ELF-1 (cell line): ENCODE measurements at regions not wholly inside any gene's neighbourhood (a gene's known extent, or its start where the extent isn't known, plus 50 kb on each side); places are given as distances from the start of the nearest gene placed in this dataset.
"Not testable (repeated sequence)": the region's sequence is repeated elsewhere in the genome, so short reads cannot be mapped to it uniquely, and the experiment has no call there.

Source experiments
- DNase-seq: peaks from one replicate; pipeline ENCODE4 v3.0.0-alpha.2; 2016; ENCODE audit warnings: low read depth, low spot score

DNA sequence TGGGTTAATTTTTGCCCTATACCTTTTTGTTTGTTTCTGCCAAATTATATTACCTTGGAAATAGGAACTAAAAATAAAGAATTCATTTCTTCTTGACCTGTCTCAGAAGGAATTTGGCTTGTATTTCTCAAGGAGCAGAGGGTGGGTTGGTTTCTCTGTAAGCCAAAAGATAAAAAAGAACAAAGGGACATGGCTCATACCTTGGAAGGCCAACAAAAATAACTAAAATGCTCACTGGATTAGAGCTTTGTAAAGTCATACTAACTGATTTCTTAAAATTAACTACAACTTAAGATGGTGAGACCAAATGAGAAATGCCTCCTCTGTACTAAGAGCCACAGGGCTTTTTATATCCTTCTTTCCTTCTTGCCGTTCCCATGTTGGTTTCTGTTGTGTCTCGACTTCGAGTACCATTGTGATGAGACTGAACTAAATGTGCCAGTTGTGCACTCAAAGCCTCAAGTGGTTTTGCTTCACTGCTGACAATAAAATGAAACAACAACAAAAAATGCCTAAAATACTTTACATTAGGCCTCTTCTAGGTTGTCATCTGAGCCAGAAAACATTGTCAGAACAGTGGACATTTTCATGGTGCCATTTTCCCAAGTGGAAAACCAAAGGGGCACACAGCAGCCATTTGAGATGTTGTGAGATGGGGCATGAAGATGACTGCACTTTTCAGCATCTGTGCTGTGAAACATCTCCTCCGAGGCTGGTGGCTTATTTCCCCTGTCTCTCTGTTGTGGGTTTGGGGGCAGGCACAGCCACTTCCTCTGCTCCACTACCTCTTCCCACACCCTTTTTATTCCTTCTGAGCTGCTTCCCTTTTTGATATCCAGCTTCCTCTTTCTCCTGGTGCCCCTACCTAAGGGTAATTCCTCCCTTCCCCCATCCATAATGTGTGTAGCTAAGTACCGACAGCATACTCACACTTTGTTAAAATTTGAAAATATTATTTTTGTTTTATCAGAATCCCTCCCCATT is 51.8 kb upstream of the AGR3 start:
- DNase-seq: no peak

DNA sequence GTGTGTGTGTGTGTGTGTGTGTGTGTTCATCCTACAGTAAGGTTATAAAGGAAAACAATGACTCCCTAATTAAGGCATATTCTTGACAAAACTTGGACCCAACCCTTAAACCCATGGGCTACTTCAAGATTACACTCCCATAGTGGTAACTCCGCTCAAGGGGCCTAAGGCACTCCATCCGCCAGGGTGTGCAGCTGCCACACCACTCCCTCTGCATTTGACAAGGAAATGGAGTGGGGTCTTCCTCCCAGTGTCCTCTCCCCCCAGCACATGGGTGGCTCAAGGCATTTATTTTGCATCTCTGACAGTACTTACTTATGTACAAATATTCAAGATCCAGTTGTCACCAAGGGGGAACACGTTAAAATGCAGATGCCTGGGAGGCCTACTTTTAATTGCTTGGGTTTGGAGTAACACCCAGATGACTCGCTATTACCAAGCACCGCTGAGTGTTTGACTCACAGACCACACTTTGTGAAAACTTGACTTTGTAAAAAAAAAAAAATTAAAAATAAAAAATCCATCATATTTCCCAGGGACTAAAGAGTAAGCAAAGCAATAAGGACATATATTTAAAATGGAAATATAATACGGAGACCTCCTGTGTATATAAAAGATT is 53.0 kb upstream of the AGR3 start:
- no peak for DNase-seq

DNA sequence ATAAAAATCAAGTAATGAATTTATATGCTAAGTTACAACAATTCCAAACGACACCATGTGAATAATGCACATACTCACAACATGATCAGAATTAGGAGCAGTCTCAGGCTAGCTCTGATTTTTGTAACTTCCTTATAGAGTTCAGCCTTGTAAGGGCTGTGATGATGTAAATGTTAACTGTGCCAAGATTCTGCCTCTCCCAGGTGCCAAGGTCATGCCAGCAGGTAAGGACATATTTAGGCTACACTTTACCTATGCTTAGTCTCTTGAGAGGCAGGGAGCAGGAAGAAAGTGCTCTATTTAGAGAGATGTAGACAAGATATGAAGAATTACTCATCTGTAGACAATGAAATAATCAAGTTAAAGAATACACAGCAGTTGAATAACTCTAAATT is 53.6 kb upstream of the AGR3 start:
- DNase-seq: no peak

DNA sequence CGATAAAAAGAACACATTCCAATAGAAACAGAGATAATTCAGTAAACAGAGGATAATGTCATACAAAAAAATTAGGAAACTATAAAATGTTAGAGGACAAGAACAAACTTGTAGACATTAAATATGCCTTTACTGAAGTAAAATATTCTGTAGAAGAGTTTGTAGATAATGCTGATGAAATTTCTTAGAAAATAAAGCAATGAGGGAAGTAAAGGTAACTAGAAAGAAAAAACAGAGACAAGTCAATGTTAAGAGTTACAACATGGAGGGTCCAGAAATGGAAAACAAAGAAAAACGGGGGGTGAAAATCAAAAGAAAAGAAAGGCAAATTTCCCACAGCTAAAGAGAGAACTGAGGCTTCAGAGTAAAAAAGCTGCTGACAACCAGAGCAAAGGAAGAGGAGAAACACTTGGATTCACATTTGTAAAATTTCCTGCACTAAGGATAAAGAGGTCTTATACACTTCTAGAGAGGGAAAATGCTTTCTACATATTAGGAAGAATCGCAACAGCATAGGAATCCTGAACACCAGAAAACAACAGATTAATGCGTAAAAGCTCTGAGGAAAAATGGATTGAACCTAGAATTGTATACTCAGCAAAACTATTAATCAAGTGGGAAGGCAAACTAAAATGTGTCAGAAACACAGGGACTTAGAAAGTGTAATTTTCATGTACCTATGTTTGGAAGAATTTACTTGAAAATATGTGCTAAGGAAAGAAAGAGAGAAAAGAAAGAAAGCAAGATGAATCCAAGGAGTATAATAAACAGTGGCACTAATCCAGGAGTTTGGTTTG is 55.0 kb upstream of the AGR3 start:
- DNase-seq: no peak

DNA sequence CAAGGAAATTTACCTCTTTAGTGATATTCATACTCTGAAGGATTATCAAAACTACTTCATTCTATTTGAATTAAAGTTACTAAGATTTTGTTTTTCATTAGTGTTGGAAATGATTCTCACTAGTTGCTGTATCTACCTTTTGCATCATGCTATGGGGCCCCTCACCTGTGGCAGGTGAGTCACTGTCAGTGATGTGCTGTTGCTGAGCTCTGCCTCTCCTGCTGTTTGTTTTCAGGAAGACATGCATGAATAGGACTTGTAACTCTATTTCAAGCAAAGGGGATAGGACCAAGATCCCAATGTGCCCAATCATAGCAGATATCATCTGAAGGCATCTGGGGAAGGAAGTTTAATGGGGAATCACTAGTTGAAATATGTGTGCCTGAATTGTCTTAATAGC is 57.4 kb upstream of the AGR3 start:
- no peak for DNase-seq

DNA sequence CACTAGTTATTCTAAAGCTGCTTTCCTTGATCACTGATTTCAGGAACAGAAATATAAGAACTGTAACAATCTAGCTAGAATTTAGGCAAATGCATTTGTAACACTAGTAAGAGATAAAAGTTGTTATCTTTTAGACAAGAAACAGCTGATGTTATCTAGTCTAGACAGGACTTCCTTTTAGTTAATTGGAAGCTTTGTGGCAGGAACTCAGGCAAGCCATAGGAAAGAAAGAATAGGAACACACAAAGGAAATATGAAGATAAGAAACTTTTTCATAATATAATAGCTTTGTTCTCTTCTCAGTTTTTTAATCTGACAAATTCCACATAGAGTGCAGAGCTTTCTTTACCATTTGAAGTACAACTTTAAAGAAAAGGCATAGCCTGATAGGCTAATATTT is 59.0 kb upstream of the AGR3 start:
- no peak for DNase-seq

DNA sequence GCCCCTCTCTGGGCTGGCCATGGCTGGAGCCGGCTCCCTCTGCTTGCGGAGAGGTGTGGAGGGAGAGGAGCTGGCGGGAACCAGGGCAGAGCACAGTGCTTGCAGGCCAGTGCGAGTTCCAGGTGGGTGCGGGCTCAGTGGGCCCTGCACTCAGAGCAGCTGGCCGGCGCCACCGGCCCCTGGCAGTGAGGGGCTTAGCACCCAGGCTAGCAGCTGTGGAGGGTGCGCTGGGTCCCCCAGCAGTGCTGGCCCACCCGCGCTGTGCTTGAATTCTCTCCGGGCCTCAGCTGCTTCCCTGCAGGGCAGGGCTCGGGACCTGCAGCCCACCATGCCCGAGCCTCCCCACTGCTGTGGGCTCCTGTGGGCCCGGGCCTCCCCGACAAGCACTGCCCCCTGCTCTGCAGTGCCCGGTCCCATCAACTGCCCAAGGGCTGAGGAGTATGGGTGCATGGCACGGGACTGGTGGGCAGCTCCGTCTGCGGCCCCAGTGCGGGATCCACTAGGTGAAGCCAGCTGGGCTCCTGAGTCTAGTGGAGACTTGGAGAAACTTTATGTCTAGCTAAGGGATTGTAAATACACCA is 61.2 kb upstream of the AGR3 start:
- no peak for DNase-seq

DNA sequence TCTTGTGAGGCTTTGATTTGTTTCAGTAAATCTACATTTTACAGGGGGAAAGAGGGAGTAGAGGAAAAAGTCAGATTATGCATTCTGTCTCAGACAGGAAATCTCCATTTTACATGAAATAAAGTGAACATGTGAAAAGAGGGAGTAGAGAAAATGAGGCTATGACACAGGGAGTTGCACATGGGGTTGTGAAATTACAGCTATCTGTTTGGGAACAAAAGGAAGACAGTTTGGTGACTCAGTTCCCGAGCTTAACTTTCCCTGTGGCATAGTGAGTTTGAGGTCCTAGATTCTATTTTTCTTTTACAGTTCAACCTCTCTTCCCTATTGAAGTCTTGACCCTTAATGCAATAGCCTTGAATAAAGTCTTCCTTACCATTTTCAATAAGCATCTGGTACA is 63.2 kb upstream of the AGR3 start:
- no peak for DNase-seq

DNA sequence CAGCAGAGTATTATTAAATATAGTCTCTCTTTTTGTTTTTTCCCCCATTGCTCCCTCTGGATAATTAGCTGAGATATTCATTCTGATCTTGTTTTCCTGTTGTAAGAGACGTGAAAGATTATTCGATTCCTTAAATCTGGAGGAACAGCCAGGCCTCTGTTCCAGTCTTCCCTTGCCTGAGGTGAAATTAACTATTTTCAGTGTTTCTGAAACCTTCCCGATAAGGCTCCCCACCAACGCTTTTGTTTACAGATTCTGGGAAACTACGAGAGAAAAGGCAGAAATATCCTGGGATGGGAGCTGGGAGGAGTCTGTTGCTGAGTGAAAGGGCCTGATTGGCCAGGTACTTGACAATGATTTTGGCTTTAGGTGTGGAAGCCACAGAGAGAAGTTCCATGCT is 63.6 kb upstream of the AGR3 start:
- no peak for DNase-seq

DNA sequence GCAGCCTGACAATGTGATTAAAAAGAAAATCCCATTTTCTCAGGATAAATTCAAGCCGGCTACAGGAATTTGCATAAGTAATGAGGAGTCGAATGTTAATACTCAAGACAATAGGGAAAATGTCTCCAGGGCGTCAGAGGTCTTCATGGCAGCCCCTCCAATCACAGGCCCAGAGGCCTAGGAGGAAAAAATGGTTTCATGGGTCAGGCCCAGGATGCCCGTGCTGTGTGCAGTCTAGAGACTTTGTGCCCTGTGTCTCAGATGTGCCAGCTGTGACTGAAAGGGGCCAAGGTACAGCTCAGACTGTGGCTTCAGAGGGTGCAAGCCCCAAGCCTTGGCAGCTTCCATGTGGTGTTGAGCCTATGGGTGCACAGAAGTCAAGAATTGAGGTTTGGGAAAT is 66.3 kb upstream of the AGR3 start:
- not testable (repeated sequence) for DNase-seq

DNA sequence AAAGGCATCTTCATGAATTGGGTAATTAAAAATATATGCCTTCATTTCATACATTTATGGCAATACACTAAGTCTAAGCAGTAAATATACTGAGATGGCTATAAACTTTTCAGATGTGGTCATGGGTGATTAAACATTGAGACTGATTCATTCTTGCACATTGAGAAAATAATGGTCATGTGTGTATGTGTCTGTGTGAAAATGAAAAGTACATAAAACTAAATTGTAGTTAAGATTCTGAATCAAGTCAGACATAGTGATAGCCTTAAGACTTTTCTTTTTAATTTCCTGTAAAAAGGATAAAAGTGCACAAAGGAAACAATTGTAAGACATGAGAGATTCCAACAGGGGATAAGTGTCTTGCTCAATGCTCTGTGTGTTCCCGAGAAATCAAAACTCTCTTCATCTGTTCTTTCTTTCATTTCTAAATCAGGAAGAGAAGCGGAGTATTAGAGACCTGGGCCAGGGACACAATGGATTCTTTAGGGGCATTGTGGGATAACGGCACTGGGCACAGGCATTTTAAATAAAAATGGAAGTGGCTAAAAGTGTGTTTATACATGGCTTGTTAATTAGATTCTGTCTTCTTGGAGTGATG is 69.8 kb upstream of the AGR3 start:
- no peak for DNase-seq

DNA sequence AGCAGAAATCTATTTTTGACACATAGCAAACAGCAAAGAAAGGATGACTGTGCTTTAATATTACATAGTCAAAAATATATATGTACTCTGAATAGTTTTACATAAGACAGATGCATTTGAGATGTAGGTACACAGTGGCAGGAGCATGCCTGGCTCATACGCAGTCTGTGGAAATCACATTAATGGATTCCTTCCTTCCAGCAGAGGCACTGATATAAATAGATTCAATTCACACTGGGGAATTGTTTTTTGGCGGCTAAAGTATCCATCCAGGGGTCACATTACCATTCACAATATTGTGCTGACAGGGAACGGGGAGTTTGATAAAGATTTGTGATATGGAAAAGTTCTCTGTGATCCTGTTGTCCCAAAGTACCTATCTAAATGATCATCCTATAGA is 72.5 kb upstream of the AGR3 start:
- DNase-seq: no peak

DNA sequence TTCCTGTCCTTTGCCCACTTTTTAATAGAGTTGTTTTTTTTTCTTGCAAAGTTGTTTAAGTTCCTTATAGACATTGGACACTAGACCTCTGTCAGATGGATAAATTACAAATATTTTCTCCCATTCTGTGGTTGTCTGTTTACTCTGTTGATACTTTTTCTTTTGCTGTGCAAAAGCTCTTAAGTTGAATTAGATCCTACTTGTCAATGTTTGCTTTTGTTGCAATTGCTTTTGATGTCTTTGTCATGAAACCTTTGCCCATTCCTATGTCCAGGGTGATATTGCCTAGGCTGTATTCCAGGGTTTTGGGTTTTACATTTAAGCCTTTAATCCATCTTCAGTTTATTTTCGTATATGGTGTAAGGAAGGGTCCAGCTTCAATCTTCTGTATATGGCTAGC is 76.9 kb upstream of the AGR3 start:
- no peak for DNase-seq

DNA sequence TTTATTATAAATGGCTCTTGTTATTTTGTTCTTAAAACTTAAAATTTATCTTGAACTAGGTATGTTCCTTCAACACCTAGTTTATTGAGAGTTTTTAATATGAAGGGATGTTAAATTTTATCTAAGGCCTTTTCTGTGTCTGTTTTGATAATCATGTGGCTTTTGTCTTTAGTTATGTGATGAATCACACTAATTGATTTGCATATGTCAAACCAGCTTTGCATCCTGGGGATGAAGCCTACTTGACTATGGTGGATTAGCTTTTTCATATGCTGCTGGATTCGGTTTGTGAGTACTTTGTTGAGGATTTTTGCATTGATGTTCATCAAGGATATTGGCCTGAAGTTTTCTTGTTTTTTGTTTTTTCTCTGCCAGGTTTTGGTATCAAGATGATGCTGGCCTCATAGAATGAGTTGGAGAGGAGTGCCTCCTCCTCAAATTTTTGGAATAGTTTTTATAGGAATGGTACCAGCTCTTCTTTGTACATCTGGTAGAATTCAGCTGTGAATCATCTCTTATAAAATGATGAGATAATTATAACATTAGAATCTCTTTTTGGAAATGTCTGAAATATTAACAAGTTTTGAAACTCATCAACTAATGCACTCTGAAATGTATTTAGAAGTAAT is 78.7 kb upstream of the AGR3 start:
- no peak for DNase-seq

DNA sequence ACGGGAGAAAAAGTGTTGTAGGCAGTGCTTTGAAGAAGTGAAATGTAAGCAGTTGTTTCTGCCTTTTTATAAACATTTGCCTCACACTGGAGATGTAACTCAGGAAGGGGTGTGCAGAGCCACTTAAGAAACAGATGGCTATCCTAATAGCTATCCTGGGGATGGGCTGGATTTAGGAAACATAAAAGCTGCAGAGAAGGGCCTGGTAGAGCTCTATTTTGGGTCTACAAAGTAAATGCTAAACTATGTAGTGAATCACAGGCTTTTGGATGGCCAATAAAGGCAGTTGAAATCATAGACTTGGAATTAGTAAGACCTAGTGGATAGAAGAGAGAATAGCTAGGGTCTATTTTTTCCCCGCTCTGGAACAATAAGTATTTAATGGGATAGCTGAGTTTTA is 79.9 kb upstream of the AGR3 start:
- no peak for DNase-seq

DNA sequence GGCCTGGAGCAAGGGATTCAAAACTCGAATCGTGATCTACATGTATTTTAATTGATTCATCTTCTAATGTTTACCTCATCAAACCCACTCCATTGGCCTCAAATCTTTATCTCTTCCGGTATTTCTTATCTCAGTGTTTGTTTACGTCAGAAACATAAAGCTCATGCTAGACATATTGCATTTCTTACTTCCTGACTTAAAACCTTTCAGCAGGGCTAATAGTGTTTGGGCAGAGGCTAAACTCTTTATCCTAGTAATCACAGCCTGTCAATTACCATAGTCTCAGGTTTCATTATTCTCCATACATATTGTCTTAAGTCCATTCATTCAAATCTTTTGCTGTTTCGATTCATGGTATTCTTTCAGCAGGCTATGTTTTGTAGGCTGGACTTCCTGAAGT is 81.3 kb upstream of the AGR3 start:
- no peak for DNase-seq

DNA sequence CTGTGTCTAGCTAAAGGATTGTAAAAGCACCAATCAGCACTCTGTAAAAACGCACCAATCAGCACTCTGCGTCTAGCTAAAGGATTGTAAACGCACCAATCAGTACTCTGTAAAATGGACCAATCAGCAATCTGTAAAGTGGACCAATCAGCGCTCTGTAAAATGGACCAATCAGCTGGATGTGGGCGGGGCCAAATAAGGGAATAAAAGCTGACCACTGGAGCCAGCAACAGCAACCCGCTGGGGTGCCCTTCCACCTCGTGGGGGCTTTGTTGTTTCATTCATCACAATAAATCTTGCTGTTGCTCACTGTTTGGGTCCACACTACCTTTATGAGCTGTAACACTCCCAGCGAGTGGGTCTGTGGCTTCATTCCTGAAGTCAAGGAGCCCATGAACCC is 83.9 kb upstream of the AGR3 start:
- DNase-seq: not testable (repeated sequence)

DNA sequence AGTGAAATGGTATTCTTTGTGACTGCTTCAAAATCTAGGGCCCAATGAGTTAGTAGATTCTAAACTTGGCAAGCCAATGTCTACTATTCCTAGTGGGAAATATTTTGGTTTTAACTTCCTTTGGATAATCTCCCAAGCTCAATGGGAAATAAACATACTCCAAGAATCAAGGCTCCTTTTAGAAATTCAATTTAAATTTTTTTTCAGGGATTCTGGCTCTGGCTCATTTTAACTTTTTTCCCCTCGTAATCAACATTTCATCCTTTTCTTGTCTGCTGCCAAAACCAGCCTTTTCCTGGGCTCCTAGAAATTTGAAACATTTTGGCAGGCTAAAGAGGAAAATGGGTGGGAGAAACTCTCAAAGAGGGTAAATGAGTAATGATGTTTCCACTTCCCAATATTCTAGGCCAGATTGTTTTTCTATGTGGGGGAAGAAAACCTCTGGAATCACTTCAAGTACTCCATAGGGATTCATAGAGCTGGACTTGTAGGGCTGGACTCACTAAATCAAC is 85.6 kb upstream of the AGR3 start:
- DNase-seq: no peak

DNA sequence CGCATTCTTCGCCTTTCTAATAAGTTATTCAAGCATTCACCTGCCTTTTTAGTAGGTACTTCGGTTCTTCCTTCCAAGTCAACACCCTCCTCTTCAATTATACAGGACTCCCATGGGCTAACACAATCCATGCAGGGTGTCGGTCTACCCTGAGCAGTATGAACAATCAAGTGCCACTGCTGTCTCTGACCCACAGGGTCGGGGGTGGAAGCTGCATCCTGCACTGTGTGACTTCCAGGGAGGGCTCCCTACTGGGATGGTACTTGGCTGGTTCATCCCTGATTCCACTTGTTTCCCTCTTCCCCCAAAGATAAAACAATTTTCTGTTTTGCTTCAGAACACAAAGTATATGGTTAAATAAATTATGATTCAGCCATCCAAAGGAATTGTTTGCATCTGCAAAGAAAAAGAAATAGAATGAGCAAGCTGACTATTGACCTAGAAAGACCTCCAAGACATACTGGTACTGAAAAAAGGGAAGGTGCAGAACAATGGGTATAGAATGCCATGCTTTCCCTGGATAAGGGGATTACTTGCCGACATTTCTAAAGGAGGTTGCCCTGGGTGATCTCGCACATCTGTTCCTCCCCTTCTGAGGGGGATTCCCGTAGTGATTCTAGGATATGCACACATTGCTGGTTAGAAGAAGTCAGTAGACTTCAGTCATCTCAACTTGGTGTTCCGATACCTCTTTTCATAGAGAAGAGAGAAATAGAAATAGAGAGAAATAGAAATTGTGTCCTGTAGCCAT is 89.1 kb upstream of the AGR3 start:
- DNase-seq: no peak

DNA sequence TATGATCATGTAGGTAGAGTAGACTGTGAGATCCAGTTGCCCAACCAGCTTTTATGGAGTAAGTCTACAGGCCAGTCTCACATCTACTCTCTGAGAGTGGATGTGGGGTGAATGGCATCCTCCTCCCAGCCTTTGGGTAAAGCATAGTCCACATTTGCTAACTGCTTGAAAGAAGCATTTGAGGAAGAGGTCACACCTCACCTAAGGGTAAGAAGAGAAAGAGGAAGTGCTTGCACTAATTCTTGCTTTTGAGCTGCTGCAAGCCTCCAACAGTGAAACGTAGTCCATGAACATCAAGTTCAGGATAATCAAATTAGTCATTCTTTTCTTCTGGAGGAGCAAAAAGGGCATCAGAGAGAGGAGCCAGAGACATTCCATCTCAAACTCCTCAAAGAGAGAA is 93.9 kb upstream of the AGR3 start:
- no peak for DNase-seq
